HCT116 (cell line): ENCODE measurements at regions not wholly inside any gene's neighbourhood (a gene's known extent, or its start where the extent isn't known, plus 50 kb on each side); places are given as distances from the start of the nearest gene placed in this dataset.

Source experiments
- EGR1 ChIP-seq: IDR thresholded peaks from 2 replicates; pipeline ENCODE4 v1.6.1; 2012; ENCODE audit warnings: low read depth
- EZH2 ChIP-seq: fragments of 200-600 bp; sonication (generic); IDR thresholded peaks from 2 replicates; pipeline ENCODE4 v1.6.1; 2017; ENCODE audit warnings: antibody characterized with exemption, mixed run types
- EZH2phosphoT487 ChIP-seq: fragments of 200-600 bp; IDR thresholded peaks from 2 replicates; pipeline ENCODE4 v1.6.1; 2018; ENCODE audit warnings: antibody characterized with exemption, borderline replicate concordance
- POLR2A ChIP-seq: IDR thresholded peaks from 2 replicates; pipeline ENCODE4 v1.7.0; 2011; ENCODE audit warnings: borderline replicate concordance; ENCODE audit not compliant: insufficient read depth, insufficient read length; ENCODE audit errors: extremely low read depth
- POLR2AphosphoS5 ChIP-seq: IDR thresholded peaks from 2 replicates; pipeline ENCODE4 v1.6.1; 2011; ENCODE audit warnings: mild to moderate bottlenecking, low read depth, low read length, moderate library complexity
- RAD21 ChIP-seq: IDR thresholded peaks from 2 replicates; pipeline ENCODE4 v1.6.1; 2012; ENCODE audit warnings: low read depth, mild to moderate bottlenecking
- SP1 ChIP-seq: IDR thresholded peaks from 2 replicates; pipeline ENCODE4 v1.6.1; 2012; ENCODE audit warnings: low read depth
- TCF7L2 ChIP-seq: IDR thresholded peaks from 2 replicates; pipeline ENCODE4 v1.7.0; 2011; ENCODE audit warnings: borderline replicate concordance, inconsistent platforms; ENCODE audit not compliant: insufficient read depth, insufficient read length; ENCODE audit errors: extremely low read depth
- YY1 ChIP-seq: IDR thresholded peaks from 2 replicates; pipeline ENCODE4 v1.6.1; 2011; ENCODE audit warnings: low read length, low read depth, moderate library complexity, mild to moderate bottlenecking; ENCODE audit not compliant: insufficient replicate concordance; ENCODE audit errors: extremely low read depth
- TF ChIP-seq, protein P1 (sequence below): IDR thresholded peaks from 2 replicates; pipeline ENCODE4 v1.6.1; 2012; ENCODE audit warnings: low read depth
- TF ChIP-seq, protein P2 (sequence below), 3 experiments: fragments of 200-600 bp in 1 of 3; sonication (generic) in 1 of 3; IDR thresholded peaks in 2 of 3; conservative IDR thresholded peaks in 1 of 3; 2 replicates each; pipeline ENCODE4 v1.5.1; 2012 to 2017; ENCODE audit warnings: low read depth in 2 of 3, low read length in 2 of 3, antibody characterized with exemption in 1 of 3, borderline replicate concordance in 1 of 3, control low read depth in 1 of 3, mild to moderate bottlenecking in 1 of 3, mixed read lengths in 1 of 3, mixed run types in 1 of 3, moderate library complexity in 1 of 3; ENCODE audit not compliant: insufficient read depth in 1 of 3
- TF ChIP-seq, protein P3 (sequence below): IDR thresholded peaks from 2 replicates; pipeline ENCODE4 v1.6.1; 2012
- TF ChIP-seq, protein P4 (sequence below): IDR thresholded peaks from 2 replicates; pipeline ENCODE4 v1.6.1; 2011; ENCODE audit warnings: mild to moderate bottlenecking, low read length, moderate library complexity; ENCODE audit not compliant: insufficient replicate concordance; ENCODE audit errors: extremely low read depth

DNA sequence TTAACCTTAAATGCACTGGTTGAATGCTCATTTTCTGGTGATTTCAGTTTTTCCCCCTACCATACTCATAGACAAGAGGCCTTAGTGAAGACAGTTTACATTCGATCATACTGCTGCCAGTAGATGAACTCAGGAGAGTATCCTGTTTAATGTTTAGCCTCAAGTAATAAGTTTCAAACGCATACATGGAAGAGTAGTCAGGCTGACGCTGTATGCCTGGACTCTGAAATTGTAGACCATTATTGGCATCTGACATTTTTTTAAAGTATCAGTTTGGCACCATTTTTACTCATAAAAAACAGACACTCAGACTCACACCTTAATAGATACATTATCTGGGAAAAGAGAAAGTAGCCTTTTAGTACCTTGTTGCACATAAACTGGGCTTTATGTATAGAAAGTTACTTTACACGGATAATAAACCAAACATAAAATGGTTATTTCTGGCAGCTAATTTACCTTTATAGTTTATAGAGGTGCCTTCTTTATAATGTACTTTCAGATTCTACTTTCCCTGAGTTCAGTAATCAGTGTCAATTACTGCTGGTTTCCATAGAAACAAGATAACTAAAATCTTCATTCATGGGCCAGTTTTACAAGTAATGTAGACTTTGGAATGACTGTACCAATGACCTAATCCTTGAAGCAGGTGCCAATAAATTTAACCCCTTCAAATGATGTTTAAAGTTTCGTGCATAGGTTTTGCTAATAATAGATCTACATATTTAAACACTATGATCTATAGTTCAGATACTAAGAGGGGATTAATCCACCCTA, 183.8 kb upstream of the ITGA1 start:
- TF ChIP-seq SP1, result no peak
- TF ChIP-seq TCF7L2, result no peak
- TF ChIP-seq POLR2A, result no peak
- TF ChIP-seq, protein P1, sequence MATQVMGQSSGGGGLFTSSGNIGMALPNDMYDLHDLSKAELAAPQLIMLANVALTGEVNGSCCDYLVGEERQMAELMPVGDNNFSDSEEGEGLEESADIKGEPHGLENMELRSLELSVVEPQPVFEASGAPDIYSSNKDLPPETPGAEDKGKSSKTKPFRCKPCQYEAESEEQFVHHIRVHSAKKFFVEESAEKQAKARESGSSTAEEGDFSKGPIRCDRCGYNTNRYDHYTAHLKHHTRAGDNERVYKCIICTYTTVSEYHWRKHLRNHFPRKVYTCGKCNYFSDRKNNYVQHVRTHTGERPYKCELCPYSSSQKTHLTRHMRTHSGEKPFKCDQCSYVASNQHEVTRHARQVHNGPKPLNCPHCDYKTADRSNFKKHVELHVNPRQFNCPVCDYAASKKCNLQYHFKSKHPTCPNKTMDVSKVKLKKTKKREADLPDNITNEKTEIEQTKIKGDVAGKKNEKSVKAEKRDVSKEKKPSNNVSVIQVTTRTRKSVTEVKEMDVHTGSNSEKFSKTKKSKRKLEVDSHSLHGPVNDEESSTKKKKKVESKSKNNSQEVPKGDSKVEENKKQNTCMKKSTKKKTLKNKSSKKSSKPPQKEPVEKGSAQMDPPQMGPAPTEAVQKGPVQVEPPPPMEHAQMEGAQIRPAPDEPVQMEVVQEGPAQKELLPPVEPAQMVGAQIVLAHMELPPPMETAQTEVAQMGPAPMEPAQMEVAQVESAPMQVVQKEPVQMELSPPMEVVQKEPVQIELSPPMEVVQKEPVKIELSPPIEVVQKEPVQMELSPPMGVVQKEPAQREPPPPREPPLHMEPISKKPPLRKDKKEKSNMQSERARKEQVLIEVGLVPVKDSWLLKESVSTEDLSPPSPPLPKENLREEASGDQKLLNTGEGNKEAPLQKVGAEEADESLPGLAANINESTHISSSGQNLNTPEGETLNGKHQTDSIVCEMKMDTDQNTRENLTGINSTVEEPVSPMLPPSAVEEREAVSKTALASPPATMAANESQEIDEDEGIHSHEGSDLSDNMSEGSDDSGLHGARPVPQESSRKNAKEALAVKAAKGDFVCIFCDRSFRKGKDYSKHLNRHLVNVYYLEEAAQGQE, result no peak
- TF ChIP-seq, protein P2, sequence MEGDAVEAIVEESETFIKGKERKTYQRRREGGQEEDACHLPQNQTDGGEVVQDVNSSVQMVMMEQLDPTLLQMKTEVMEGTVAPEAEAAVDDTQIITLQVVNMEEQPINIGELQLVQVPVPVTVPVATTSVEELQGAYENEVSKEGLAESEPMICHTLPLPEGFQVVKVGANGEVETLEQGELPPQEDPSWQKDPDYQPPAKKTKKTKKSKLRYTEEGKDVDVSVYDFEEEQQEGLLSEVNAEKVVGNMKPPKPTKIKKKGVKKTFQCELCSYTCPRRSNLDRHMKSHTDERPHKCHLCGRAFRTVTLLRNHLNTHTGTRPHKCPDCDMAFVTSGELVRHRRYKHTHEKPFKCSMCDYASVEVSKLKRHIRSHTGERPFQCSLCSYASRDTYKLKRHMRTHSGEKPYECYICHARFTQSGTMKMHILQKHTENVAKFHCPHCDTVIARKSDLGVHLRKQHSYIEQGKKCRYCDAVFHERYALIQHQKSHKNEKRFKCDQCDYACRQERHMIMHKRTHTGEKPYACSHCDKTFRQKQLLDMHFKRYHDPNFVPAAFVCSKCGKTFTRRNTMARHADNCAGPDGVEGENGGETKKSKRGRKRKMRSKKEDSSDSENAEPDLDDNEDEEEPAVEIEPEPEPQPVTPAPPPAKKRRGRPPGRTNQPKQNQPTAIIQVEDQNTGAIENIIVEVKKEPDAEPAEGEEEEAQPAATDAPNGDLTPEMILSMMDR (IDR thresholded peaks at IDR 0.05 in 2 of 3, conservative IDR thresholded peaks at IDR 0.05 in 1 of 3; ENCODE audit: borderline replicate concordance in 1 of 3, insufficient read depth in 1 of 3, low read depth in 2 of 3, low read length in 2 of 3), result no peak
- no peak for TF ChIP-seq RAD21
- no peak for TF ChIP-seq EZH2
- no peak for TF ChIP-seq EZH2phosphoT487
- TF ChIP-seq, protein P3, sequence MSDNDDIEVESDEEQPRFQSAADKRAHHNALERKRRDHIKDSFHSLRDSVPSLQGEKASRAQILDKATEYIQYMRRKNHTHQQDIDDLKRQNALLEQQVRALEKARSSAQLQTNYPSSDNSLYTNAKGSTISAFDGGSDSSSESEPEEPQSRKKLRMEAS, result no peak
- TF ChIP-seq POLR2AphosphoS5, result no peak
- TF ChIP-seq, protein P4, sequence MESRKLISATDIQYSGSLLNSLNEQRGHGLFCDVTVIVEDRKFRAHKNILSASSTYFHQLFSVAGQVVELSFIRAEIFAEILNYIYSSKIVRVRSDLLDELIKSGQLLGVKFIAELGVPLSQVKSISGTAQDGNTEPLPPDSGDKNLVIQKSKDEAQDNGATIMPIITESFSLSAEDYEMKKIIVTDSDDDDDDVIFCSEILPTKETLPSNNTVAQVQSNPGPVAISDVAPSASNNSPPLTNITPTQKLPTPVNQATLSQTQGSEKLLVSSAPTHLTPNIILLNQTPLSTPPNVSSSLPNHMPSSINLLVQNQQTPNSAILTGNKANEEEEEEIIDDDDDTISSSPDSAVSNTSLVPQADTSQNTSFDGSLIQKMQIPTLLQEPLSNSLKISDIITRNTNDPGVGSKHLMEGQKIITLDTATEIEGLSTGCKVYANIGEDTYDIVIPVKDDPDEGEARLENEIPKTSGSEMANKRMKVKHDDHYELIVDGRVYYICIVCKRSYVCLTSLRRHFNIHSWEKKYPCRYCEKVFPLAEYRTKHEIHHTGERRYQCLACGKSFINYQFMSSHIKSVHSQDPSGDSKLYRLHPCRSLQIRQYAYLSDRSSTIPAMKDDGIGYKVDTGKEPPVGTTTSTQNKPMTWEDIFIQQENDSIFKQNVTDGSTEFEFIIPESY, result no peak
- no peak for TF ChIP-seq EGR1
- no peak for TF ChIP-seq YY1
